ENCODE measurements at regions not wholly inside any gene's neighbourhood (a gene's known extent, or its start where the extent isn't known, plus 50 kb on each side); places are given as distances from the start of the nearest gene placed in this dataset.

DNA sequence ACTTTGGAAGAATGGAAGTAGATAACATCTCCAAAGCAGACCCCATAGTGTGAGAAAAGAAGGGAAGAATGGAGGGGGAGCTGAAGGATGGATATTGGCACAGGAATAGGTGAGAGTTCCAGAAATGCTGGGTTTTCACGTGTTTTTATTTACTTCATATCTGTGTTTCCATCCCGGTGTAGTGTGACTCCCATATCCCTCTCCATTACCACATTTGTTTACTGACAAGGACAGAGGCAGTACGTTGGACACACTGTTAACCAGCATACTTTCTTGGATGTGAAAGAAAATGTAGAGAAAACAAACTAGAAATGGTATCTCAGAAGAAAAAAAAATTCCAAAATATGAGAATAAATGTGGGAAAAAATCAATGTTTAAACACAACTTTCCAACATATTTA is 124.4 kb upstream of the PFKP start:
- Histone ChIP-seq H2BK120ac (ENCODE audit: low read depth, low read length, poor library complexity, severe bottlenecking) (no peak overlapping the region), H2AK5ac (ENCODE audit: insufficient read length, low read length) (no peak overlapping the region), H2AFZ (ENCODE audit: low read length) (no peak overlapping the region), H2BK5ac (ENCODE audit: insufficient read length, low read length) (no peak overlapping the region), H3K23me2 (ENCODE audit: insufficient read length, low read depth, low read length, poor library complexity, severe bottlenecking) (no peaks in the 10 kb centered on the region), H3K4me1 (ENCODE audit: insufficient read depth, low read length) (no peaks in the 10 kb centered on the region), H3T11ph (ENCODE audit: low read length) (no peak overlapping the region), H3K23ac (ENCODE audit: insufficient read length, low read depth, low read length) (no peak overlapping the region), H3K79me2 (ENCODE audit: insufficient read depth, low read length) (no peaks in the 10 kb centered on the region), H3K79me1 (ENCODE audit: insufficient read depth, low read depth, low read length, poor library complexity, severe bottlenecking) (no peaks in the 10 kb centered on the region), H2BK20ac (ENCODE audit: low read depth, low read length, poor library complexity, severe bottlenecking) (no peak overlapping the region), H2BK12ac (ENCODE audit: insufficient read length, low read depth, low read length) (no peak overlapping the region), H3K27ac (ENCODE audit: insufficient read length, low read depth, low read length) (no peak overlapping the region), H3K18ac (ENCODE audit: insufficient read length, low read depth, low read length) (no peak overlapping the region), H4K20me1 (ENCODE audit: control insufficient read depth, insufficient read depth, insufficient read length) (no peaks in the 10 kb centered on the region), H3K4me2 (ENCODE audit: insufficient read depth, insufficient read length, low read length) (no peak overlapping the region), H2BK15ac (ENCODE audit: low read depth, low read length) (no peak overlapping the region), H3K27me3 (ENCODE audit: insufficient read depth, low read length) (no peaks in the 10 kb centered on the region; the same call in 1 of the 2 replicates), H3K4ac (ENCODE audit: low read depth, low read length) (no peak overlapping the region), H4K8ac (replicated peaks; ENCODE audit: insufficient read length, low read depth, low read length) (no peak overlapping the region), H3K9ac (ENCODE audit: extremely low read depth, insufficient read length, low read length) (no peak overlapping the region), H3K14ac (ENCODE audit: insufficient read depth, low read length) (no peak overlapping the region), H4K5ac (ENCODE audit: insufficient read length, low read depth, low read length) (no peak overlapping the region), H3K56ac (ENCODE audit: insufficient read length, low read depth, low read length) (no peak overlapping the region), H3K9me3 (ENCODE audit: control insufficient read depth, low read depth, low read length) (no peaks in the 10 kb centered on the region), H4K91ac (ENCODE audit: insufficient read length, low read depth, low read length) (no peak overlapping the region)
- no peak for TF ChIP-seq CTCF (conservative IDR thresholded peaks at IDR 0.05)
- Mint-ChIP-seq H3K36me3 (ENCODE audit: insufficient read depth in 1 of 3, low read depth in 3 of 3) (peaks cover 0 to 5% (median 2%) of the 10 kb centered on the region in 3 experiments; a peak in 3 of 7 replicates), H3K27ac (no peak overlapping the region), H3K4me1 (peaks cover 2 to 5% of the 10 kb centered on the region in 2 experiments; a peak in 3 of 4 replicates), H3K27me3 (ENCODE audit: low read depth) (no peaks in the 10 kb centered on the region), H3K4me3 (no peak overlapping the region), H3K9me3 (peaks cover 6 to 11% of the 10 kb centered on the region in 2 experiments; a peak in 4 of 5 replicates)
- no peak for DNase-seq
- no CpG with 5 or more reads among the region's 3 CpGs for WGBS (ENCODE audit: extremely low coverage, insufficient read length, low lambda C conversion rate)
